HepG2 (cell line): ENCODE measurements at regions not wholly inside any gene's neighbourhood (a gene's known extent, or its start where the extent isn't known, plus 50 kb on each side); places are given as distances from the start of the nearest gene placed in this dataset.

Source experiments
- ATAC-seq: fragments of 200-7000 bp; cut with Tn5 transposase; 3 replicates; pipeline ENCODE4 v1.9.1; 2020; ENCODE audit warnings: mild to moderate bottlenecking, moderate library complexity
- BruUV-seq: library from RNA; stranded (reverse); fragments of 400-500 nt; replicated peaks from 2 replicates; lab custom pipeline; 2021; lab: Mats Ljungman, UMichigan
- CTCF ChIA-PET: fragments of 300-600 bp; formaldehyde crosslinking; extraction: SDS; loops from one replicate; lab custom pipeline; 2021; ENCODE audit warnings: low total read pairs, inconsistent platforms, low intra/inter-chr PET ratio; lab: Yijun Ruan, JAX
- POLR2A ChIA-PET: fragments of 350-600 bp; sonication (Branson Sonifier 250); formaldehyde crosslinking; loops from one replicate; lab custom pipeline; 2020; ENCODE audit warnings: antibody characterized with exemption, inconsistent platforms; lab: Yijun Ruan, JAX
- DNase-seq: peaks from one replicate; pipeline ENCODE4 v3.0.0-alpha.2; 2015; ENCODE audit warnings: low spot score
- FAIRE-seq: peaks from 3 replicates; lab custom pipeline; 2011; peaks lifted over from hg19 to GRCh38; lab: Jason Lieb, UNC
- H2AFZ ChIP-seq: one replicate; pipeline ENCODE4 v1.6.1; 2011; ENCODE audit warnings: low read length, inconsistent platforms
- H3K27ac ChIP-seq: fragments of 300-600 bp; 3 replicates; pipeline ENCODE4 v1.8.0; 2011; ENCODE audit warnings: mixed run types, mild to moderate bottlenecking, mixed read lengths, low read length, inconsistent platforms; ENCODE audit not compliant: insufficient read depth; ENCODE audit errors: extremely low read length
- H3K27me3 ChIP-seq, 2 experiments: fragments of 200-600 bp in 1 of 2; 2 replicates in 1 of 2; 3 replicates in 1 of 2; pipeline versions ENCODE4 v1.6.0 to v1.8.0; 2011; ENCODE audit warnings: low read length in 2 of 2, mild to moderate bottlenecking in 2 of 2, moderate library complexity in 2 of 2, inconsistent platforms in 1 of 2; ENCODE audit not compliant: insufficient read depth in 2 of 2, control insufficient read depth in 1 of 2
- H3K36me3 ChIP-seq, 2 experiments: fragments of 200-600 bp in 1 of 2; replicated peaks in 1 of 2; 2 replicates in 1 of 2; 3 replicates in 1 of 2; pipeline versions ENCODE4 v1.5.1 to v1.8.0; 2011; ENCODE audit warnings: low read length in 2 of 2, inconsistent platforms in 1 of 2; ENCODE audit not compliant: insufficient read depth in 2 of 2, control insufficient read depth in 1 of 2
- H3K4me1 ChIP-seq: 2 replicates; pipeline ENCODE4 v1.5.1; 2012; ENCODE audit warnings: low read length, inconsistent platforms; ENCODE audit not compliant: insufficient read depth
- H3K4me2 ChIP-seq: 2 replicates; pipeline ENCODE4 v1.6.0; 2011; ENCODE audit warnings: low read depth, low read length, inconsistent platforms
- H3K4me3 ChIP-seq, 3 experiments: fragments of 200-600 bp in 1 of 3; sonication (generic), shearing (Covaris generic) in 1 of 3; replicated peaks in 1 of 3; 2 replicates each; pipeline ENCODE4 v1.5.1; 2011 to 2016; ENCODE audit warnings: low read length in 3 of 3, inconsistent platforms in 2 of 3, low read depth in 2 of 3, mild to moderate bottlenecking in 2 of 3, control low read depth in 1 of 3, mixed read lengths in 1 of 3; ENCODE audit not compliant: insufficient read depth in 1 of 3
- H3K79me2 ChIP-seq: one replicate; pipeline ENCODE4 v1.6.1; 2011; ENCODE audit warnings: low read length, inconsistent platforms; ENCODE audit not compliant: insufficient read depth
- H3K9ac ChIP-seq: 2 replicates; pipeline ENCODE4 v1.6.0; 2011; ENCODE audit warnings: mild to moderate bottlenecking, low read depth, low read length, inconsistent platforms; ENCODE audit not compliant: insufficient read depth
- H3K9me3 ChIP-seq: 2 replicates; pipeline ENCODE4 v1.5.1; 2012; ENCODE audit warnings: mild to moderate bottlenecking, low read length
- H4K20me1 ChIP-seq: 2 replicates; pipeline ENCODE4 v1.6.0; 2011; ENCODE audit warnings: inconsistent platforms, mild to moderate bottlenecking, low read length, moderate library complexity; ENCODE audit not compliant: insufficient read depth
- DMTF1 ChIP-seq: sonication (generic); formaldehyde crosslinking; IDR thresholded peaks from 2 replicates; pipeline ENCODE4 v1.4.0; 2020; ENCODE audit warnings: mild to moderate bottlenecking, missing genetic modification reagents
- GFI1 ChIP-seq: sonication (generic); formaldehyde crosslinking; IDR thresholded peaks from 2 replicates; pipeline ENCODE4 v1.5.0; 2020; ENCODE audit warnings: missing genetic modification reagents, mild to moderate bottlenecking, borderline replicate concordance
- MLXIP ChIP-seq: sonication (generic); formaldehyde crosslinking; IDR thresholded peaks from 2 replicates; pipeline ENCODE4 v1.9.0; 2021; ENCODE audit warnings: missing genetic modification reagents, borderline replicate concordance
- MYPOP ChIP-seq: sonication (generic); formaldehyde crosslinking; IDR thresholded peaks from 2 replicates; pipeline ENCODE4 v1.8.1; 2023; ENCODE audit warnings: mild to moderate bottlenecking, moderate library complexity, missing genetic modification reagents
- SP2 ChIP-seq: sonication (generic); formaldehyde crosslinking; IDR thresholded peaks from 2 replicates; pipeline ENCODE4 v1.5.1; 2020; ENCODE audit warnings: mild to moderate bottlenecking, missing genetic modification reagents
- TOE1 ChIP-seq: sonication (generic); formaldehyde crosslinking; IDR thresholded peaks from 2 replicates; pipeline ENCODE4 v1.4.0; 2020; ENCODE audit warnings: mild to moderate bottlenecking, missing genetic modification reagents
- ZNF350 ChIP-seq: sonication (generic); formaldehyde crosslinking; IDR thresholded peaks from 2 replicates; pipeline ENCODE4 v1.4.0; 2020; ENCODE audit warnings: mild to moderate bottlenecking, low read depth, missing genetic modification reagents, borderline replicate concordance
- ZNF782 ChIP-seq: sonication (generic); formaldehyde crosslinking; IDR thresholded peaks from 2 replicates; pipeline ENCODE4 v1.4.0; 2020; ENCODE audit warnings: missing genetic modification reagents, mild to moderate bottlenecking, borderline replicate concordance
- WGBS: methylation state at CpG from one replicate; pipeline ENCODE4 v1.1.6; 2017; ENCODE audit warnings: low lambda C conversion rate; 5-methylcytosine and 5-hydroxymethylcytosine counted together
- in situ Hi-C: cut with HindIII; loops from 2 replicates; pipeline ENCODE4 v1.10.0; 2017; ENCODE audit warnings: low pct_unique_long_range_greater_than_20kb; ENCODE audit not compliant: extremely low pct_ligation_motif_present
- intact Hi-C: fragments of 100-400 bp; cut with micrococcal nuclease; formaldehyde crosslinking; loops from one replicate; pipeline ENCODE4 v1.10.0; 2022; ENCODE audit not compliant: unreplicated experiment

- TF ChIP-seq MYPOP (CRISPR knock-in tag) (no peak), ZNF782 (no peak), TOE1 (CRISPR knock-in tag) (no peak)
These were observed 223.7 kb upstream of the PCDH15 start (continued) for GRCh38 chr10:55024713-55025112.

GRCh38 chr10:55019439-55019838, 218.4 kb upstream of the PCDH15 start:
- no peak for ATAC-seq
- POLR2A ChIA-PET = no interaction called here

More at GRCh38 chr10:55019439-55019838, 218.4 kb upstream of the PCDH15 start:
- no peaks in the 10 kb centered on the region for H3K4me1 ChIP-seq
- H3K36me3 ChIP-seq = no peaks in the 10 kb centered on the region
- no peak for FAIRE-seq
- no peaks in the 10 kb centered on the region for H3K79me2 ChIP-seq
- intact Hi-C loops = no loop called here
- H3K9me3 ChIP-seq = no peaks in the 10 kb centered on the region
- CTCF ChIA-PET = no interaction called here
- no peak overlapping the region for H3K27ac ChIP-seq
- no peak overlapping the region for H2AFZ ChIP-seq
- H3K9ac ChIP-seq = no peak overlapping the region
- WGBS = 0% methylated on average over 2 of the region's 2 CpGs
- no peak for TF ChIP-seq MLXIP (CRISPR knock-in tag)
- no peak for TF ChIP-seq ZNF350 (CRISPR knock-in tag)
- no peak for TF ChIP-seq GFI1 (CRISPR knock-in tag)
- no peak for TF ChIP-seq SP2 (CRISPR knock-in tag)
- no peak for TF ChIP-seq DMTF1 (CRISPR knock-in tag)
- H3K27me3 ChIP-seq = no peaks in the 10 kb centered on the region
- in situ Hi-C loops = no loop called here
- BruUV-seq = no TSS peak
- no peak for DNase-seq
- H4K20me1 ChIP-seq = no peaks in the 10 kb centered on the region
- H3K4me3 ChIP-seq = no peak overlapping the region
- H3K4me2 ChIP-seq = no peak overlapping the region
